Urinary bladder (tissue), 3 donors: ENCODE measurements at regions not wholly inside any gene's neighbourhood (a gene's known extent, or its start where the extent isn't known, plus 50 kb on each side); places are given as distances from the start of the nearest gene placed in this dataset.

Experiments
- DNase-seq: peaks from one replicate; pipeline ENCODE4 v3.0.0-alpha.2; 2015; ENCODE audit errors: extremely low spot score
- H3K27ac ChIP-seq: one replicate; pipeline ENCODE4 v1.5.1; 2013; ENCODE audit warnings: low read depth, mild to moderate bottlenecking, moderate library complexity
- H3K36me3 ChIP-seq: one replicate; pipeline ENCODE4 v1.6.1; 2013; ENCODE audit warnings: mild to moderate bottlenecking, moderate library complexity; ENCODE audit not compliant: insufficient read depth
- H3K4me1 ChIP-seq: one replicate; pipeline ENCODE4 v1.6.1; 2013; ENCODE audit warnings: mild to moderate bottlenecking, moderate library complexity; ENCODE audit not compliant: insufficient read depth
- H3K4me3 ChIP-seq: one replicate; pipeline ENCODE4 v1.5.1; 2013; ENCODE audit warnings: low read depth, low read length
- WGBS: extraction: QIAGEN DNeasy Blood & Tissue Kit; methylation state at CpG from one replicate; pipeline ENCODE4 v1.1.7; 2013; 5-methylcytosine and 5-hydroxymethylcytosine counted together
- donor health status: healthy with polysubstance abuse.
- donor health status: healthy.

DNA sequence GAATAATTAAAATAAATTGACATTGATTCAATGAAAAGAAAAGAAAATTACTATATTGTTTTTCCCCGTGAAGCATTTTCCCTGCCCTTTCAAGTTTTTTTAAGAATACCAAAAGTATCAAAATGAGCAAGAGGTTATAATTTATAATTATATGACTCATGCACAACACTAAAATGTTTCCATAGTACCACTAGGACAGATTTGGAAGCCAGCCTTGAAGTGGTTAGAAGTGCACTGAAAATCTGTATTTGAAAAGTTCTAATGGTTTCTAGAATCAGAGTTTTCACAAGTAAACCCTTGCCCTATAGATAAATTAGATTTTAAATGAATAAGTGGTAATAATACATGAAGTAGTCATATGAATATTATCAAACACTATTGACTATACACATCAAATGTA is 140.9 kb downstream of the HNRNPD start:
- 77% methylated on average over 1 of the region's 1 CpG for WGBS
- H3K4me3 ChIP-seq = no peak overlapping the region
- H3K4me1 ChIP-seq = no peaks in the 10 kb centered on the region
- no peak overlapping the region for H3K27ac ChIP-seq
- H3K36me3 ChIP-seq = no peaks in the 10 kb centered on the region
- no peak for DNase-seq

GRCh38 chr4:82231806-82232205 is 142.0 kb downstream of the HNRNPD start:
- no peak overlapping the region for H3K4me3 ChIP-seq
- no peaks in the 10 kb centered on the region for H3K4me1 ChIP-seq
- DNase-seq = peak; percentile 2
- no peak overlapping the region for H3K27ac ChIP-seq
- no peaks in the 10 kb centered on the region for H3K36me3 ChIP-seq

- H3K4me3 ChIP-seq = no peak overlapping the region
- no peak for DNase-seq
- H3K36me3 ChIP-seq = no peaks in the 10 kb centered on the region
- H3K4me1 ChIP-seq = no peaks in the 10 kb centered on the region
- 84% methylated on average over 4 of the region's 4 CpGs for WGBS
- no peak overlapping the region for H3K27ac ChIP-seq
Observed at GRCh38 chr4:82230306-82230705, 143.5 kb downstream of the HNRNPD start.

DNA sequence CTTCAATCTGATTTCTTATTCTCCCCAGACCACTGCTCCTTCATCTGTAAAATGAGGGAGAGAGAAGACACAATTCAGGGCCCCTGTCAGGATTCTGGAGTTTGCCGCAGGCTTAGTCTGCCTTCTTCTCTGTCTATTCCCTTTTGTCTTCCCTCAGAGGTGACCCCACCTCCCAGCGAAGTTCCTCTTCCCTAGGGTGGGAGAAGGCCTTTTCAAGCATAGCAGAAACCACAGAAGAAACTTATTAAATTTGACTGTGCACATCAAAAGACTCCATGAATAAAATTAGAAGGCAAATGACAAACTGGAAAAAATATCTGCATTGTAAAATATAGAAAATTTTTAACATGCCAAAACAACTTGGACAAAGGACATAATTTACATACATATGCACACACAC is 148.8 kb downstream of the HNRNPD start:
- no peak for DNase-seq
- Histone ChIP-seq H3K36me3 (no peaks in the 10 kb centered on the region), H3K4me3 (no peak overlapping the region), H3K4me1 (no peaks in the 10 kb centered on the region), H3K27ac (no peak overlapping the region)
- 77% methylated on average over 2 of the region's 2 CpGs for WGBS

DNA sequence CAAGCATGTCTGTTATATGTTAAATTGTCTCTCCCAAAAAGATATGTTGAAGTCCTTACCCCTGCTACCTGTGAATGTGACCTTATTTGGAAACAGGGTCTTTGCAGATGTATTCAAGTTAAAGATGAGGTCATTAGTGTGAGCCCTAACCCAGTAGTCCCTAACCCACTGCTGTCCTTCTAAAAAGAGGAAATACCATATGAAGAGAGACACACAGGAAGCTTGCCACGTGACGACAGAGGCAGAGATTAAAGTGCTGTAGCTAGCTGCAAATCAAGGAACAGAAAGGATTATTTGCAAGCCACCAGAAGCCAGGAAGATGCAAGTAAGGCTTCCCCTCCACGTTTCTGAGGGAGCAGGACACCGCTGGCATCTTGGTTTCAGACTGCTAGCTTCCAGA is 150.1 kb downstream of the HNRNPD start:
- no peak for DNase-seq
- Histone ChIP-seq H3K4me3 (no peak overlapping the region), H3K36me3 (no peaks in the 10 kb centered on the region), H3K4me1 (no peaks in the 10 kb centered on the region), H3K27ac (no peak overlapping the region)
- 16% methylated on average over 4 of the region's 4 CpGs for WGBS

GRCh38 chr4:82219346-82219745 is 154.4 kb downstream of the HNRNPD start:
- no peak for DNase-seq
- 85% methylated on average over 6 of the region's 6 CpGs for WGBS

DNA sequence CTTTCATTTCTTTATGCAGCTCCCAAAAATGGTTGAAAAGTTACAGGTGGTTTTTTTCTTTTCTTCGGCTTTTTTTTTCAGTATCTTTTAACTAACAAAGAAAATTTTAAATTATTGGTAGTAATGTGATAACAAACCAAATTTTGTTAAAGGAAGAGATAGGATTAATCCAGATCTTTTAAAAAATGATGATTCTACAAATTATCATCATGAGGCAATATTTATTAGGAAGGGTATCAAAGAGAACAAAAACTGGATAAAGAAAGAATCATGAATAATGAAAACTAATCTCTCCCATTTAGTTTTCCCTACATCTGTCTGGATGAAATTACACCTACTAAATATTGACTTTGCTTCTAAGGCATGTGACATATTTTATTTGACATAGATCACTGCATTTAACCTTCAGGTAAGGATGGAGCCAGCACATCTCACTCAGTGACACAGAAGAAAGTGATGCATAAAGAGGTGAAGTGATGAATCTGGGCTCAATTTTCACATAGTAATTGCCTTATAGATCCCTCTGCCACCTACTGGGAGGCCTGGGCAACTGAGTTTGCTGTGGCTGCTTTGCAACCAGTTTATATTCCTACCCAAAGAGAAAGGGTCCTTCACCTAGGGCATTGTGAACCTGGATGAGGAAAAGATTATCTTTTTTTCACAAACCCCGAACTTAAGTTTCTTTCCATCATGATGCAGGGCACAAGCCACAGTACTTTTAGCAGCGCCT is 155.6 kb downstream of the HNRNPD start:
- H3K36me3 ChIP-seq = no peaks in the 10 kb centered on the region
- H3K4me3 ChIP-seq = no peak overlapping the region
- WGBS = 88% methylated on average over 3 of the region's 3 CpGs
- no peak overlapping the region for H3K27ac ChIP-seq
- H3K4me1 ChIP-seq = no peaks in the 10 kb centered on the region
- DNase-seq = no peak

More at GRCh38 chr4:82219346-82219745, 154.4 kb downstream of the HNRNPD start:
- Histone ChIP-seq H3K4me3 (no peak overlapping the region), H3K27ac (no peak overlapping the region), H3K36me3 (no peaks in the 10 kb centered on the region), H3K4me1 (no peaks in the 10 kb centered on the region)

DNA sequence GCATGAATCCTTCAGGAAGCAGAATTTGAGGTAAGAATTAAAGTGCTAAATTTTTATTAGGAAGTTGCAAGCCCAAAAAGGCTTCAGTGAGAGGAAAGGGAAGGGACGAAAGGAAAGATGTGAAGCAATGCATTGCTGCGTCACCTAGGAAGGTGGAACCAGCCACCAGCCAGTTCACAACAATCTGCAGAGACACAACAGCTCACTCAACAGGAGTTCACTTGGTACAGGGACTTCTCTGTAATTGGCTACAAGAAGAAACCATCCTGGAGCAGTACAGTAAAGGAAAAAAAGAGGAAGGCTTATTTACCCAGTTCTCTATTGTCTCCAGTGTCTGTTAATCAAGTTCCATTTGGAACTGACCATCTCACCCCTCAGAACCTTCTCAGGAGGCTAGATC is 157.6 kb downstream of the HNRNPD start:
- Histone ChIP-seq H3K4me3 (no peak overlapping the region), H3K4me1 (no peaks in the 10 kb centered on the region), H3K27ac (no peak overlapping the region), H3K36me3 (no peaks in the 10 kb centered on the region)
- WGBS = 93% methylated on average over 2 of the region's 2 CpGs
- no peak for DNase-seq

DNA sequence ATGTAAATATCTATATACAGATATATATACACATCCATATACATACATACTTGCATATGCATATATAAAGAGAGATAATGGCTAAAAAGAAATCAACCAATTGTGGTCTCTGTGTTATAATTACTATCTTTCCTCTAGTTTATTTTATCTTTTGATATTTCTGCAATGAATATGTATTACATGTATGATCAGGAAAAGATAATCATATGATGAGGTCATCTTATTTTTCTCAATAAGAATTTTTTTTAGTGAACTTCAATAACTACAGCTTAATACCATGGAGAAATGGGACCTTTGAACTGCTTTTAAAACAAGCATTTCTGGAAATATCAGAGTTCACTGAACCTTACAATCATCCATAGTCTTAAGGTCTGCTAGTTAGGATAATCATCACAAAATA is 158.0 kb downstream of the HNRNPD start:
- Histone ChIP-seq H3K36me3 (no peaks in the 10 kb centered on the region), H3K4me1 (no peaks in the 10 kb centered on the region), H3K27ac (no peak overlapping the region), H3K4me3 (no peak overlapping the region)
- no peak for DNase-seq

GRCh38 chr4:82215039-82215438 is 158.8 kb downstream of the HNRNPD start:
- Histone ChIP-seq H3K27ac (no peak overlapping the region), H3K4me3 (no peak overlapping the region), H3K36me3 (no peaks in the 10 kb centered on the region), H3K4me1 (no peaks in the 10 kb centered on the region)
- no peak for DNase-seq
- WGBS = 97% methylated on average over 1 of the region's 1 CpG

DNA sequence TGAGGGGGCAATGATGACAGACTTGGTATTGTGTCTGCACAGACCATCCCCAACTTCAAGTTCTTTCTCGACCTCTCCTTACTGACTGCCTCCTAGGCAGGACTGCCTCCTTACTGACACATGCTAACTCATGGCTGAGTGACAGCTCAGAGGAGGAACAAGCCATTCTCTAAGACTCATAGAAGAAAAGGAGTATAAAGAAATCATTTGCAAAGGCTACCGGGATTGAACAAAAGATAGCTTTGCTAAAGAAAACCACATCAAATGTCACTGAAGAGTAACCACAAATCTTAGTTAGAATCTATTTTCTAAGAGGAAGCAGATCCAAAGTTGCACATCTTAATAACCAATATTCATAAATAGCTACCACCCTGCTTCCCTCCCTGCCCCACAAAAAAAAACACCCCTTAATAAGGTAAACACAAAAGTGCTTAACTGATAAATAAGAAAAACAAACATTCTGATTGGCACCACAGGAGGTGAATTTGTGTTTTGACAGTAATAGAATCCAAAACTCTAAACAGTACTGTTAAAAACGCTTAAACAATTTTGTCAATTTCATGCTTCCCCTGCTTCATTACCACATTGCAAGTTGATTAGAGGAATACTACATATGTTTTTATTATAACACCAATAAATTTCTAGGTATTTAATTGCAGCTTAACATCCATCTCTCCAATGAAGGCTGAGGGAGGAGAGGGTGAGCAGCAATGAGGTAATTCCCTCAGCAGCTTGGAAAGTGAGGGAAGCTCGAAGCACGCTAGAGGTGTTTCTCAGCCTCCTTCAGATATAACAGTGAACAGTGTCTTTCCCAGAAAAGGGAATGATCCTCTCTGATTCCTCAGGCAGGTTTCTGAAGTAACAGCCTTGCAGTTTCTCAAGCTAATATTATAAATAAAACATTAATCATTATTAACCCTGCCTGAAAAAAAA is 160.0 kb downstream of the HNRNPD start:
- no peak for DNase-seq
- H3K4me3 ChIP-seq = no peak overlapping the region
- no peaks in the 10 kb centered on the region for H3K4me1 ChIP-seq
- WGBS = 42% methylated on average over 5 of the region's 5 CpGs
- no peaks in the 10 kb centered on the region for H3K36me3 ChIP-seq
- H3K27ac ChIP-seq = no peak overlapping the region

GRCh38 chr4:82201805-82202641 is 171.8 kb downstream of the HNRNPD start:
- DNase-seq = no peak
- Histone ChIP-seq H3K4me1 (no peaks in the 10 kb centered on the region), H3K27ac (no peak overlapping the region), H3K36me3 (no peaks in the 10 kb centered on the region), H3K4me3 (no peak overlapping the region)
- 48% methylated on average over 3 of the region's 3 CpGs for WGBS

DNA sequence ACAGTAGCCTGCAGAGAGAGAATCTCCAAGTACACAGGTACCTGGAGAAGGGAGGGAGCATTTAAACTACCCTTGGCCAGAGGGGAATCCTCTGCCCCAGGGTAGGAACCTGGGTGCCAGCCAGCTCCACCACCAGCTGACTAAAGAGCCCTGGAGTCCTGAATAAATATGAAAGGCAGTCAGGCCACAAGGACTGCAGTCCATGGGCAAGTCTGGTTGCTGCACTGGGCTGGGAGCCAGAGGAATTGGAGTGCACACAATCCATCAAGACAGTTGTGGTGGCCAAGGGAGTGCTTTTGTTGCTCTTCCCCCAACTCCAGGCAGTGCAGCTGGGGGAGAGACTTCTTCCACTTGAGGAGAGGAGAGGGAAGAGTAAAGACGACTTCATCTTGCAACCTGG is 172.5 kb downstream of the HNRNPD start:
- H3K4me3 ChIP-seq = no peak overlapping the region
- no peaks in the 10 kb centered on the region for H3K4me1 ChIP-seq
- no peak overlapping the region for H3K27ac ChIP-seq
- no peak for DNase-seq
- 86% methylated on average over 1 of the region's 1 CpG for WGBS
- H3K36me3 ChIP-seq = no peaks in the 10 kb centered on the region
